ENCODE measurements at regions not wholly inside any gene's neighbourhood (a gene's known extent, or its start where the extent isn't known, plus 50 kb on each side); places are given as distances from the start of the nearest gene placed in this dataset.

DNA sequence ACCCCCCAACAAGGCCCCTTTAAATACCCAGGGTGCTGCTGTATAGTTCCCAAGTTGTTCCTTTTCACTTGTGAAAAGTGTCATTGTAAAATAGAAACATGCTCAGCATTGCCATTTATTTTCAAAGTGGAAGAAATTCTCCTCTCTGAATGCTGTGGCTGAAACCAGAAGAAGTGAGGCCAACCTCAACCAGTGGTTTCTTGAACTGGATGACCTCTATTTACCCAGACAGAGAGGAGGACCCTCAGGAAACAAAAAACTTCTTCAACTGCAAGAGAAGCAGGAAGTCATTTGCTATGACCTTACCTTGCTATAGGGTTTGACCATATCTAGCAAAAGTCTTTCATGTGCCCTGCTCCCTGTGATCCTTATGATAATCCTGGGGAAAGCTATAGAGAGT lies 209.7 kb upstream of the RARB start:
- Histone ChIP-seq H3K9me3 (ENCODE audit: low read length) (no peaks in the 10 kb centered on the region), H4K20me1 (ENCODE audit: insufficient read depth) (no peaks in the 10 kb centered on the region), H3K4me3 (ENCODE audit: low read length) (no peak overlapping the region), H2AFZ (ENCODE audit: low read depth, low read length) (no peak overlapping the region), H3F3A (ENCODE audit: insufficient read depth, low read length, poor library complexity, severe bottlenecking) (no peaks in the 10 kb centered on the region), H3K9ac (ENCODE audit: low read length) (no peak overlapping the region), H3K27me3 (ENCODE audit: insufficient read depth, low read depth, low read length) (no peaks in the 10 kb centered on the region), H3K27ac (ENCODE audit: low read length) (no peak overlapping the region), H3K9me2 (ENCODE audit: insufficient read depth, low read length) (no peaks in the 10 kb centered on the region), H3K36me3 (ENCODE audit: insufficient read depth, low read length) (no peaks in the 10 kb centered on the region), H3K4me2 (ENCODE audit: low read length) (no peak overlapping the region), H3K79me2 (replicated peaks; ENCODE audit: insufficient read depth, low read length) (no peaks in the 10 kb centered on the region)
- TF ChIP-seq SMC3 (conservative IDR thresholded peaks at IDR 0.05; ENCODE audit: poor library complexity): no peak
- TF ChIP-seq EP300 (conservative IDR thresholded peaks at IDR 0.05; ENCODE audit: poor library complexity, severe bottlenecking): no peak
- no peak for TF ChIP-seq RAD21 (conservative IDR thresholded peaks at IDR 0.05)
- TF ChIP-seq, protein P1, sequence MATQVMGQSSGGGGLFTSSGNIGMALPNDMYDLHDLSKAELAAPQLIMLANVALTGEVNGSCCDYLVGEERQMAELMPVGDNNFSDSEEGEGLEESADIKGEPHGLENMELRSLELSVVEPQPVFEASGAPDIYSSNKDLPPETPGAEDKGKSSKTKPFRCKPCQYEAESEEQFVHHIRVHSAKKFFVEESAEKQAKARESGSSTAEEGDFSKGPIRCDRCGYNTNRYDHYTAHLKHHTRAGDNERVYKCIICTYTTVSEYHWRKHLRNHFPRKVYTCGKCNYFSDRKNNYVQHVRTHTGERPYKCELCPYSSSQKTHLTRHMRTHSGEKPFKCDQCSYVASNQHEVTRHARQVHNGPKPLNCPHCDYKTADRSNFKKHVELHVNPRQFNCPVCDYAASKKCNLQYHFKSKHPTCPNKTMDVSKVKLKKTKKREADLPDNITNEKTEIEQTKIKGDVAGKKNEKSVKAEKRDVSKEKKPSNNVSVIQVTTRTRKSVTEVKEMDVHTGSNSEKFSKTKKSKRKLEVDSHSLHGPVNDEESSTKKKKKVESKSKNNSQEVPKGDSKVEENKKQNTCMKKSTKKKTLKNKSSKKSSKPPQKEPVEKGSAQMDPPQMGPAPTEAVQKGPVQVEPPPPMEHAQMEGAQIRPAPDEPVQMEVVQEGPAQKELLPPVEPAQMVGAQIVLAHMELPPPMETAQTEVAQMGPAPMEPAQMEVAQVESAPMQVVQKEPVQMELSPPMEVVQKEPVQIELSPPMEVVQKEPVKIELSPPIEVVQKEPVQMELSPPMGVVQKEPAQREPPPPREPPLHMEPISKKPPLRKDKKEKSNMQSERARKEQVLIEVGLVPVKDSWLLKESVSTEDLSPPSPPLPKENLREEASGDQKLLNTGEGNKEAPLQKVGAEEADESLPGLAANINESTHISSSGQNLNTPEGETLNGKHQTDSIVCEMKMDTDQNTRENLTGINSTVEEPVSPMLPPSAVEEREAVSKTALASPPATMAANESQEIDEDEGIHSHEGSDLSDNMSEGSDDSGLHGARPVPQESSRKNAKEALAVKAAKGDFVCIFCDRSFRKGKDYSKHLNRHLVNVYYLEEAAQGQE (IDR thresholded peaks at IDR 0.05; ENCODE audit: borderline replicate concordance): no peak
- no peak for TF ChIP-seq MXI1 (conservative IDR thresholded peaks at IDR 0.05; ENCODE audit: poor library complexity, severe bottlenecking)
- no peak for TF ChIP-seq TAF1 (IDR thresholded peaks at IDR 0.05; ENCODE audit: low read depth)
- TF ChIP-seq, protein P2, sequence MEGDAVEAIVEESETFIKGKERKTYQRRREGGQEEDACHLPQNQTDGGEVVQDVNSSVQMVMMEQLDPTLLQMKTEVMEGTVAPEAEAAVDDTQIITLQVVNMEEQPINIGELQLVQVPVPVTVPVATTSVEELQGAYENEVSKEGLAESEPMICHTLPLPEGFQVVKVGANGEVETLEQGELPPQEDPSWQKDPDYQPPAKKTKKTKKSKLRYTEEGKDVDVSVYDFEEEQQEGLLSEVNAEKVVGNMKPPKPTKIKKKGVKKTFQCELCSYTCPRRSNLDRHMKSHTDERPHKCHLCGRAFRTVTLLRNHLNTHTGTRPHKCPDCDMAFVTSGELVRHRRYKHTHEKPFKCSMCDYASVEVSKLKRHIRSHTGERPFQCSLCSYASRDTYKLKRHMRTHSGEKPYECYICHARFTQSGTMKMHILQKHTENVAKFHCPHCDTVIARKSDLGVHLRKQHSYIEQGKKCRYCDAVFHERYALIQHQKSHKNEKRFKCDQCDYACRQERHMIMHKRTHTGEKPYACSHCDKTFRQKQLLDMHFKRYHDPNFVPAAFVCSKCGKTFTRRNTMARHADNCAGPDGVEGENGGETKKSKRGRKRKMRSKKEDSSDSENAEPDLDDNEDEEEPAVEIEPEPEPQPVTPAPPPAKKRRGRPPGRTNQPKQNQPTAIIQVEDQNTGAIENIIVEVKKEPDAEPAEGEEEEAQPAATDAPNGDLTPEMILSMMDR (IDR thresholded peaks at IDR 0.05; ENCODE audit: poor library complexity, severe bottlenecking): no peak
- no peak for TF ChIP-seq POLR2AphosphoS5 (IDR thresholded peaks at IDR 0.05)
- no peak for TF ChIP-seq EZH2 (IDR thresholded peaks at IDR 0.05; ENCODE audit: borderline replicate concordance, insufficient read depth, low read length, poor library complexity, severe bottlenecking)

DNA sequence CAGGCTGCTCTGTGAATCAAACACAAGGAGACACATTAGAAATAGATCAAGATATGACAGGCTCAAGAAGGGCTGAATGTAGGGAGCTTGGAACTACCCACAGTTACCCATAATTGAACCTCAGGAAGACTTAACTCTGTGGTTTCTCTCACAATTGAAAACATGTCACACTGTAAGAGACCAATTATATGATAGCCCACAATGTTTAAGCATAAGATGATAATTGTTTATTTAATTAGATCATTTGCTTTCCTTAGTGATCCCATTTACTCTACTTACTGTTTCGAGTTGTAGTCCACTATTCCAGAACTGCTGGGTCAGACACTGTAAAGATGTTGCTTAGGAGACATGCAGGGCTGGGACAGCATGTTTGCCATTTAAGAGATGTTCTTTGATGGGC lies 201.3 kb upstream of the RARB start:
- no peak overlapping the region for H3K4me2 ChIP-seq (ENCODE audit: low read length)
- H3K27ac ChIP-seq (ENCODE audit: low read length): no peak overlapping the region
- no peaks in the 10 kb centered on the region for H3K36me3 ChIP-seq (ENCODE audit: insufficient read depth, low read length)
- no peak overlapping the region for H3K9ac ChIP-seq (ENCODE audit: low read length)
- no peaks in the 10 kb centered on the region for H3K79me2 ChIP-seq (replicated peaks; ENCODE audit: insufficient read depth, low read length)
- TF ChIP-seq EZH2 (IDR thresholded peaks at IDR 0.05; ENCODE audit: borderline replicate concordance, insufficient read depth, low read length, poor library complexity, severe bottlenecking) (no peak), MXI1 (conservative IDR thresholded peaks at IDR 0.05; ENCODE audit: poor library complexity, severe bottlenecking) (no peak), SMC3 (conservative IDR thresholded peaks at IDR 0.05; ENCODE audit: poor library complexity) (no peak), EP300 (conservative IDR thresholded peaks at IDR 0.05; ENCODE audit: poor library complexity, severe bottlenecking) (no peak), TAF1 (IDR thresholded peaks at IDR 0.05; ENCODE audit: low read depth) (no peak), RAD21 (conservative IDR thresholded peaks at IDR 0.05) (no peak), POLR2AphosphoS5 (IDR thresholded peaks at IDR 0.05) (no peak)
- TF ChIP-seq, protein P2 (IDR thresholded peaks at IDR 0.05; ENCODE audit: poor library complexity, severe bottlenecking): no peak
- TF ChIP-seq, protein P1 (IDR thresholded peaks at IDR 0.05; ENCODE audit: borderline replicate concordance): no peak
- H4K20me1 ChIP-seq (ENCODE audit: insufficient read depth): no peaks in the 10 kb centered on the region
- no peak overlapping the region for H2AFZ ChIP-seq (ENCODE audit: low read depth, low read length)
- no peaks in the 10 kb centered on the region for H3K9me3 ChIP-seq (ENCODE audit: low read length)
- no peaks in the 10 kb centered on the region for H3K27me3 ChIP-seq (ENCODE audit: insufficient read depth, low read depth, low read length)
- H3F3A ChIP-seq (ENCODE audit: insufficient read depth, low read length, poor library complexity, severe bottlenecking): no peaks in the 10 kb centered on the region
- H3K4me3 ChIP-seq (ENCODE audit: low read length): no peak overlapping the region
- no peaks in the 10 kb centered on the region for H3K9me2 ChIP-seq (ENCODE audit: insufficient read depth, low read length)
